Hematopoietic multipotent progenitor cell treated with erythropoietin and hydrocortisone succinate and interleukin-3 and kit ligand, for 4 days (in vitro differentiated cells): ENCODE measurements at regions not wholly inside any gene's neighbourhood (a gene's known extent, or its start where the extent isn't known, plus 50 kb on each side); places are given as distances from the start of the nearest gene placed in this dataset.

ENCODE experiments used
- DNase-seq: peaks from one replicate; pipeline ENCODE4 v3.0.0-alpha.2; 2015

DNA sequence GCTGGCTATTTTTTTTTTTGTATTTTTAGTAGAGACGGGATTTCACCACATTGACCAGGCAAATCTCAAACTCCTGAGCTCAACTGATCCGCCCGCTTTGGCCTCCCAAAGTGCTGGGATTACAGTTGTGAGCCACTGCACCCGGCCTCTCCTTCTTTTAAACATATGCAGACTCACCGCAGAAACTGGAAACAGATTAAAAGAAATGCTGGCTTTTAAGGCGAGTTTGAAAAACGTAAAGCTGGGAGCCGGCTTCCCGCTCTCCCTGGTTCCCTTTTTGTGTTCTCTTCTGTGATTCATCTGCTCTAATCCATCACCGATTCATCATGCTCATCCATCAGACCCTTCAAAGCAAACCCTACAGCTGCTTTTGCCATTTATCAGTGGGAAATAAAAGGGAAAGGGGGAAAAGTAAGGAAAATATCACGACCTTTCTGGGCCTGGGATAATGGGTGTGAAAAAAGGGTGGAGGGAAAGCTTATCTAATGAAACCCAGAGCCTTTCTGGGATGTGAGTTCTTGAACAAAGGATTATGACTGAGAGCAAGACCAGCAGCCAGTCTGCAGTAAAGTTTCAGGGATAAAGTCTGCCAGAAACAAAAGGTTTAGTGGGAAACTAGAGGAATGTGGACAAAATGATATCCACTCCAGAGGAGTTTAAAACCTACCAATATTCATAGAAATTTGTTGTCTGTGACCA lies 92.3 kb upstream of the LRIG1 start:
- DNase-seq = no peak

DNA sequence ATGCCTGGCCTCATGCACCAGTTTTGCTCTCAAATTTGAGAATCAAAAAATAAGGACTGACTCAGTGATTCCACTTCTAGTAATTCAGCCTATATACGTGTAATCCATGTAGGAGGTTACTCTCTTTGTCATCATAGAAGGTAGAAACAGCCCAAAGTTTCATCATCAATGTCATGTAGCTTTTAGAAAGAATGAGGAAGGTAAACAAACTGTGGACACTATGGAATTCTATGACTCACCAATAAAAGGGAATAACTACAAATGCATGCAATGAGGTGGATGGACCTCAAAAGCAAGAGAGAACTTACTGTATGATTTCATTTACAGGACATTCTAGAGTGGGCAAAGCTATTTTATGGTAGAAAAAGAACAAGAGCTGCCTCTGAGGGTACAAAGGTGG lies 93.2 kb upstream of the LRIG1 start:
- no peak for DNase-seq

DNA sequence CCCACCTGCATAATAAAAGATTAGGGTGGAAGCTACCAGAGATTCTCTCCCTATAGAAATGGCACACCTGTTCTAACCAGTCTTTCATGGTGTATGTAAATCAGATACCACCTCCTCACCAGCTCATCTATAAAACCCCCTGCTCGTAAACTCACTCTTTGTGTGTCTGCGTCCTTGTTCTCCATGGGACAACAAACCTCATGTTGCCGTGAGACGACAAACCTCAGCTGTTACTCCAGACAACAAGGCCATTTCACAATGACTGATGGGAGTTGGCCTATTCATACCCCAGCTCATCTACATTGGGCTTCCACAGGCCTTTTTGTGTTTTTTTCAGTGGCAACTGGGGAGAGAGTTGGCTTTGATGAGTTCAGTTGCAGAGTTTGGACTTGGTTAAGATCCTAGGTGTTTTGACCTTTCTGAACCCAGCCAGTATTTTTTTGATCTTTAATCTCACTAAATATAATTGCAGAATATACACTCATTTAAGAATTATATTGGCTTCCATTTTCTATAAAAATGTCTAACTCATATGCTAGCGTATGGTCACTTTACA lies 96.6 kb upstream of the LRIG1 start:
- no peak for DNase-seq

DNA sequence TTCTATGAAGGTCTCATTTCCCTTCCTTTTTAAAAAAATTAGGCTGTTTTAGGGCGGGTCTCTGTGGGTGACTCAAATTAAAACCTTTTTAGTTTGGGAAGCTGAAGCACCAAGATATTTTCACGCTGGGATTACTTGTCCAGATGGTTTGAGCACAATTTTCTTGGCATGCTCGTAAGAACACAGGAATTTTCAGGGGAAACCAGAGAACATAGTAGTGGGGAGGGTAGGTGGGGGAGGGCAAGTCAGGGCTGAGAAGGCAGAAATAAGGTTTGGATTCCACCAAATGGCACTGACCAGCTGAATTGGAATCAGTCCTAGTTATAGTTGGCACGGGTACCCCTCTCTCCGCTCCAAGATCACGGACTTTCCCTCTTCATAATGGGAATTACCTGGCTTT lies 97.3 kb upstream of the LRIG1 start:
- no peak for DNase-seq

DNA sequence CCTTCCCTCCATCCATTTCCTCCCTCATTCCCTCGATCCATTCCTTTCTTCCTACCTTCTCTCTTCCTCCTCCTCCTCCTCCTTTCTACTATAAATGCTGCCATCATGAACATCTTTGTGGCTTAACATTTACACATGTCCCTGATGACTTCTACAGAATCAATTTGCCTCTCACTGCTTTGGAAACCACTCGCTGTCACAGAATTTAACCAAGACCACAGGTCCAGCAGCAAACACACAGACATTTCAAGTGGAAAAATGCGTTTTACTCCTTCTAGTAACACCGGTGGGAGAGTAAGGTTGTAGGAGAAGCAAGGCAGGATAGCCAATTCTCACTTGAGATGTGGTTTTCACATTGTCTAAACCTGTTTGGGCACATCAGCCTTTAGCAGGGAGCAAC lies 101.4 kb upstream of the LRIG1 start:
- DNase-seq = no peak

DNA sequence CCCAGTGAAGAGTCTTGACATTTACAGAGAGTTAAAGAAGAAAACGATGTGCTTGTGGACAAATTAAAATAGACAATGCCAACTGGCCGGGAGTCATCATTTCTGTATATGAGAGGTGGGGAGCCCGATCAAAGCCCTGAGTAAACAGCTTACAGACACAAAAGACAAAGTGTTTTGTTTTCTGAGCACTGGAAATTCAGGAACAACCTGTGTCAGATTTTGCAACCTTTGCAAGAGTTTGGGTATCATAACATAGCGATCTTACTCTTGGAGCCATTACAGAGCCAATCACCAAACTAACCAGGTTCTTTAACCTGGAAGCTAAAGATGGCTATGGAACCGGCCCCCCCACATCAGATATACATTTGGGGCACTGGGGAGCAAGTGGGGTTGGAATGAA lies 101.9 kb upstream of the LRIG1 start:
- DNase-seq = no peak

DNA sequence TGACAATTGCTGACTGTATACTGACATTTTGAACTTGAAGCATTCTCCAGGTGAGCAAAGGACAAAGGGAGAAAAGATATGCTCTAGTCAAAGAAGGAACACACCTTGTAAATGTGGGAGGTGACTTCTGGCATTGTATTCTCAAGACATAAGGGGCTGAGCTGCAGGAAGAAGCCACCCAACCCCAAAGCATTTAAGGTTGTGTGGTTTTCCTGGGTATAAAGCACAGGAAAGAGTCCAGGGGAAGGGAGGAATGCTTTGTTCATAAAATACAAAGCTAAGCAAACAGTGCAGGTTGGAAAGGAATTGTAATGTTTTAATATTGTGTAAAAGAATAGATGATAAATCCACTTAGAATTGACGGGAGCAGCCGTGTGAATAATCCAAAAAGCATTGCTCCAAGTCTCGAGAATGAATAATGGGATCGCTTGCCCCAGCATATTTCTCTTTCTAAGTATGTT lies 102.4 kb upstream of the LRIG1 start:
- DNase-seq = no peak

DNA sequence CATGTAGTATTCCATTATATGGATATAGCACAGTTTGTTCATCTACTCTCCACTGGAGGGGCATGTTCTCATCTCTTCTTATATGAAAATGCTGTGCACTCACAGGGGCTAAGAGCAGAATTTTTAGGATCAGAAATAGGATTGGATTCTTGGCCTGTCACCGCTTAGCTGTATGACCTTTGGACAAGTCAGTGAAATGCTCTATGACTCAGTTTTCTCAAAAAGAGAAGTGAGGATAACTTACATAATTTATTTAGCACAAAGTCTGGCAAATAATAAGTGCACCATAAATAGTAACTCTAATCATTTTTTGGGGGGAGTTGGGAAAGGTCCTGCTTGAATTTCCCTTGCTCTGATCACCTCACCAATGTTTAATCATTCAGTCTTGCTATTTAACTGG lies 103.7 kb upstream of the LRIG1 start:
- no peak for DNase-seq

DNA sequence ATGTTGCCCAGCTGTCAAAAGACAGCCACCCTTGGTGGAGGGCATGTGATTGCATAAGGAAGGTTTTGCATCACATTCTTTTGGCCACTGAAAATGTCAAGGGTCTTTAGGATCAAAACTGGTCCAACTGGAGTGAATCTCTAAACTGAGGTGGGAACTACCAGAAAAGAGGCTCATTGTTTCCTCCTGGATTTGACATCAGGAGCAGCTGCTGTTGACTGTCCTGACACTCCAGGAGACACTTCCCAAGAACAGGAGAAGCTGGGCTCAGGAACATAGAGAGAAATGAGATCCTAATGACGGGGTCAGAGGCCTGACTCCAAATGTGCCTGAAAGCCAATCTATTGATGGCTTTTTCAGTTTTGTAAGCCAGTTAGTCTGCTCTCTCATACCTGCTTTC lies 105.3 kb upstream of the LRIG1 start:
- no peak for DNase-seq

DNA sequence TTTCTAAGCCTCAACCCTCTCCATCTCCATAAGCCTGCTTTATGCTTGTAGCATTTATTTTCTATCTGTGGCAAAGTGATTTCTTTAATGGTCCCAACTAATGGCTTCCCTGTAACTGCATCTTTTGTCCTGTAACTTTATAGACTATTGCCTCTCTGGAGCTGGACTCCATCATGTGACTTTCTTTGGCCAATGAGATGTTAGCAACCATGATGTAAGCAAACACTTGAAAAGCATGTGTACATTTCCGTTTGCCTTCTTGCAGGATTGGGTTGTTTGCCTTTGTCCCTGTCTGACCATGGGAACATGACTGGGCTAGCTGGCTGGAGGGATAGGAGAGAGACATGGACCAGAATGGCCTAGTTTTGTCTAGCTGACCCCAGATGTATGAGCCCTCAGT lies 106.0 kb upstream of the LRIG1 start:
- no peak for DNase-seq

DNA sequence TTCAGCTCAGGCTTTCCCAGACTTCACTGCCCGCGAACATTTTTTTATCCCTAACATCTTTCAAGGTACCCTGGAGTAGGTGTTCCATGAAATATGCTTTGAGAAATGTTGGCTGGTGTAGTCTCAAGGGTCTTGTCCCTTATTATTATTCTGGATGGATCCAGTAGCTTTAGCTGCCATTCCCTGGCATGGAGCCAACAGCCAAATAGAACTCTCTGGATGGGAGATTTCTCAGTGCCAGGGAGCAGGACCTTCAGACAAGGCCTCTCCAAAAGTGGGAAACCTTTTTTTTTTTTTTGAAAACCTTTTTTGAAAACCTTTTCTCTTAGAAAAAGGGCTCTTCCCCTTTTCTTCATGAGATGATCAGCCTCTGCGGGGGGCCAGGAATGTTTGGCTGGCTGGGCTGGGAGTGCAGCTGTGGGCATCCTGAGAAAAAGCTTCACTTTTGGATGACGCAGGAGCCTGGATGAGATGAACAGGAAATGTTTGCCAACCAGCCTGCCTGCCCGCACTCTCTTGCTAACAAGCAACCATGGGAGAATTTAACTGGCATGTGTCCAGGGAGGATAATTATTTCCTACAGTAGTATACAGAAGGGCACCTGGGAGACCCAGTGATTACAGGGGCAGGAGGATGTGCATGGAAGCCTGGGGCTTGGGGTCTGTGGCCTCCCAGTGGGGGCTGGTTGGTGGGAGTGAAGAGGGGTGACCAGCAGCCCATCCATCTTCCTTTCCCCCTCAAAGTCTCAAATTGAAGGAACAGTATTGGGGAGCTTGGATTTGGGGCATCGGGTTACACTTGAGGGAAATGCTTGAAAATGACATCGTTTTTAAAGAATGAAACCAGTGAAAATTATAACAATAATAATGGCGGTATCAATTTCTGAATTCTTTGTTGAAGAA lies 109.1 kb upstream of the LRIG1 start:
- no peak for DNase-seq

DNA sequence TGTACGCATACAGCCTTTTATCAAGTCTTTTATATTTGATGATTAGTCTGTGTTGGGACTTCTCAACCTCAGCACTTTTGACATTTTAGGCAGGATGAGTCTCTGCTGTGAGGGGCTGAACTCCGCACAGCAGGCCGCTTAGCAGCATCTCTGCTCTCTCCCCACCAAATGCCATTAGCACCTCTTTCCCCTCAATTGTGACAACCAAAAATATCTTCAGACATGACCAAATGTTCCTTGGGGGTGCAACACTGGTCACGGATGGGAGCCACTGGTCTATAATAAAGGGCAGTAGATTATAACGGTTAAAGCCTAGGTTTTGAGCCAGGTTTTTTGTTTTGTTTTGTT lies 109.7 kb upstream of the LRIG1 start:
- DNase-seq = no peak

DNA sequence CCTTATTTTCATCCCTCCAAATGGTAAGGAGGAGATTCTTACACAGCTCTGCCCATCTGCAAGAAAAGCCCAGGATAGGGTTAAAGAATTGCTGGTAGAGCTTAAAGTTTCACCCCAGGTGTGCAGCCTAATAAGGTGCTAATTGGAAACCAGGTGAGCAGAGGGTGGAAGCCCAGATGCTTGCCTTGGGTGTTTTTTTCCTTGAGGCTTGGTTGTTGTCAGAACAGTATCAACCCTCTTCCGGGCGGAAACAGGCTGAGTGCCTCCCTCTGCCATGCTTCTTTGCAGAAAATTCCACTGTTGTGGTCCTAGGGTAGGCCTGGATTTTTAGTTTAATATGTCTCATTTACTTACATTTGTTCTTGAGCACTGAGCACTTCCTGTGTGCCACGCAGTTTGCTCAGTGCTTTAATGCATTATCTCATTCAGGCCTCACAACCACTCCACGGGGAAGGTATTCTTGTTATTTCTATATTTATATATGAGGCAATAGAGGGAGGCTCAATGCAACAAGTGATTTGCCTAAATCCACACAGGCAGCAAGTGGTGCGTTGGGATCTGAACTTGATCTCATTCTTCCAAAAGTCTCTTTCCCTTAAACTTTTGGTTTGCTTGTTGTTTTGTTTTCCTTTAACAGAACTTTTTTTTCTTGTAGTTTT lies 115.0 kb upstream of the LRIG1 start:
- DNase-seq = no peak

DNA sequence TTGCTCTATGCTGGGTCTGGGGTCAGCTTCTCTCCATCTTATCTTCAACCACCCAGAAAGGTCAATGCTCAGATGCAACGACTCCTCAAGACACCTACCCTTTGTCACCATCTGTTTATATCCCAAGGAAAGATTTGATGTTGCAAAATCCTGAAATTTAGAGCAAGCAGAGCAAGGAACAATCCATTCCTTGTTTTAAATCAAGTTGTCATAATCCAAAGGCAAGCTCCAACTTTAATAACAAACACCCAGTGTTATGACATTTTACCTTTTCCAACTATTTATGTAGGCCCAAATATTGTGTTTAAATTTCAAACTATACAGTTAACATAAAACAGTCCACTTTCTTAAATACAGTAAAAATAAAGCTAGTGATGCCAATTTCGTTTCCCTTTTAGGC lies 116.5 kb upstream of the LRIG1 start:
- no peak for DNase-seq

DNA sequence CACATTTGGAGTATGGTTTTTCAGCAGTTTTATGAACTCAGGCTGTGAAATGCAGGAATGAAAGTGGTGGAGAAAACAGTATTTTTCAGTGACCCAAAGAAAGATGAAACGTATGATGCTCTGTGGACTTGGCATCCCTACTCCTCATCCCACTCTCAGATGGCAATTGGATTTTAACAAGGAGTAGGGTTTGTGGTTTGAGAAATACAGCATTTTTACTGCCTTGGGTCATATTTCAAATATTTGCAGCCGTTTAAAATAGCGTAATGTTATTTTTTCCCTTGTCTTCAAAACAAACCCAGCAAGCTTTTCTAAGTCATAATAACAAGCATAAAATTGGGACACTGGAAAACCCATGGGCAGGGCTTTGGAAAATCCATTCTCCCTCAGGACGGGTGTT lies 117.2 kb upstream of the LRIG1 start:
- no peak for DNase-seq

DNA sequence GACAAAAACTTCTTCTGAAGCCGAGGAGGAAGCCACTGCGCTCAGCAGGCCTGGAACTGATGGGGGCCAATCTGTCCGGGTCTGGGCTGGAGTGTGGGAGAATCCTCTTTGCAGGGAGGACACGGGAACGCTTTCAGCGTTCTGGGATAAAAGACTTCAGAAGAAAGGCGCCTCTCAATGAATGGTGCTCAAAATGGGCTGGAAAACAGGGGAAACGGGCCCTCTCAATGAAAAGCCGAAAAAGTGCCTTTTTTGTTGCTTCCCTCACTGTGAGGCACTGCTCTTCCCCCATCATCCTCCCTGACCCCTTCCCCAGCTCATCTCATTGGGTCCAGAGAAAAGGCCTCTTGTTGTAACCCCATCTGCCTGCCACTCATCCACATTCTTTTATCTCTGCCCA lies 119.5 kb upstream of the LRIG1 start:
- DNase-seq = no peak

DNA sequence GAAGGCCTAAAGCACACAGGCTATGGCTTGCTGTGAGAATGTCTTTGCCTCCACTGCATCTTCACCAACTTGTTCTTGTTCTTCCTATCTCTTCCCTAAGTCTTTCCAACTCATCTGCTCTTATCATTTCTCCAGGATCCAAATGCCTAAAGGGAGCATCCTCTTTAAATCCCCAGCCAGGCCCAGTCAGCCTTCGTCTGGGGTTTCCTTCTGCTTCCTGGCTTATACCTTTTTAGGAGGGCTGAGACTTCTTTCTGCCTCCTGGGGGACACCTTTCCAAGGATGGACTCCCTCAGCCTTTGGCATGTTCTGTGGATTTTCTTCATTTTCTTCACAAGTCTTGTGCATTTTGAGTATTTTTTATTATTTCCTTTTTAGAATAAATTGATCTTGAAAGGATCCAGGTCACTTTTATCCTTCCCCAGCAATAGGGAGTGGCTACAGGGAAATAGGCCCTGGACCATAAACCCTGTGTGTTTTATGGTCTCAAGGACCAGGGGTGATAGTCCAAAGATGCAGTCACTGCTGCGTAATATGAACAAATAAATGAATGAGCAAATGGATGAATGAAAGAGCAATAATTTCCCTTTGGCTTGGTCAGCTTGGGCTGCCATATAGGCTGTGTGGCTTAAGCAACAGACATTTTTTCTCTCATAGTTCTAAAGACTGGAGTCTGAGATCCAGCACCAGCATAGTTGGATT lies 122.1 kb upstream of the LRIG1 start:
- DNase-seq = no peak

DNA sequence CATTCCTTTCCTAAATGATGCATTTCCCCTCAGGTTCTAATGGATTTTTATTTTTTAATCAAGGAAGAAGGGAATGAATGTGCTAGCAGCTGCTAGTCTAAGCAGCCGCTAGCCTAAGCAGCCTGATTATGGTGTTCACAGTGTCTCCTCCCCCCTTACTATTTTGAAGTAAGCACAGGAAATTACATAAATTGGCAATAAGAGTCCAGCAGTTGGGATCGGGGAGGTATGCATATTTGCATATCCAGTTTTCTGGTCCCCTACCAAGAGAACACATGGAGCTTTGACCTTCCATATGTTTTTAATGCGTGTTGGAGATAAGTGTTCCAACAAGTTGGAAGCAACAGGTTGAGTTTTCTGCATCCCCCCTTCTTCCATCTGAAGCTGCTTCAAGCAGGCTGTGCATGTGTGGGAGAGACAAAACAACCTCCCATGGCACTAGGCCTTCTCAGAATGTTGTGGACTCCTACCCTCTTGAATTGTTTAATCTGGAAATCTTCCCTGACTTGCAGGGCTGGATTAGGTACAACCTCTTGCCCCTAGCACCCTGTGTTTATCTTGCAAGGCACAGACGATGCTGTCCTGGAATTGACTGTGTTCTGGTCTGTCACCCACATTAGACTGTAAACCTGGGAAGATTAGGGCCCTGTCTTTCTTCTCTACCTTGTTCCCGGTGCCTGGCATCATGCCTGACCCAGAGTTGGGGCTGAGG lies 124.8 kb upstream of the LRIG1 start:
- DNase-seq = no peak

DNA sequence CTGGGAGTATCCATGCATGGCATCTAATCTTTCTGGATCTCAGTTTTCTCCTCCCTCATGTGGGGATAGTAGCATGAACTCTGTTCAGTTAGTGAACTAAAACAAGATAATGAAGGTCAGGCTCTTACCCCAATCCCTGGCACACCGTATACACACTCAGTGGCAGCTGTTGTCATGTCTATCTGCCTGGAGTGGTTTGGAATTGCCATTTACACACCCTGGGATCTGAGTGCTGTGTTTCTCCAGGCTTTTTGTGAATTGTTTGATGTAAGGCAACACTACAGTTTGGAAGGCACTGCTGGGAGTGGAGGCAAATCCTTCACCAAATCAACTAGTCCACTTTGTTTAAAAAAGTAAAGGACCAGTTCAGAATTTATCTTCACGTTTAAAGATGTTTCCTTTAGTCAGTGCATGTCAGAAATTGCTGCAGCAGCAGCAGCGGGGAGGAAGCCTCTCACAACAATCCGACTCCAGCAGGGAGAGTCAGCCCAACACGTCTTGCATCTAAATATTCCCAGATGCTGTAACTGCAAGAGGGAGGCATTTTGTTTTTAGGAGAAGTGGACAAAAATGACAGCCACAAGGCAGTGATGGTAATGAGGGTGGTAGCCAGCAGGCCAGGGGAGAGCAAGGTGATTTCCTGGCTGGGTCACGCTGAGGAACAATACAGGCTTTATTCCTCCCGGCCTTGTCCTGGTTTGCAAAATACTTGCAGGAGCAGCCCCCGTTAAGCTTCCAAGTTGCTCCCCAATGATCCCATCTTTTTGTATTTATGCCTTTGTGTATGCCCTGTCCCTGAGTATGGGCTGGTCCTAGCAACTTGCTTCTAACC lies 128.5 kb upstream of the LRIG1 start:
- DNase-seq = no peak

DNA sequence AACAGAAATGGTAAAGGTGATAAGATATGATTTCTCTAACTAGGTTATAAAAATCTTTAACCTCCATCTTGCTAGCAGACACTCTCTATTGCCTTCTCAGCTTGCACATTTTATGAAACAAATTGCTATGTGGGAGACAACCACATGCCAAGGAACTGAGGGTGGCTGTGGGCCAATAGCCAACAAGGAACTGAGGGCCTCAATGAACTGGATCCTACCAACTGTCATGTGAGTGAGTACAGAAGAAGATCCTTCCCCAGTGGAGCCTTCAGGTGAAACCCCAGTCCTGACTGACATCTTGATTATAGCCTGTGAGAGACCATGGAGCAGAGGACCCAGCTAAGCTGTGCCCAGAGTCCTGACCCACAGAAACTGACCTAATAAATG lies 129.2 kb upstream of the LRIG1 start:
- no peak for DNase-seq
